Fibroblast of lung (primary cell): ENCODE measurements at regions not wholly inside any gene's neighbourhood (a gene's known extent, or its start where the extent isn't known, plus 50 kb on each side); places are given as distances from the start of the nearest gene placed in this dataset.

Experiments used
- EZH2 ChIP-seq: IDR thresholded peaks from 2 replicates; pipeline ENCODE4 v1.5.1; 2012; ENCODE audit warnings: low read length, control low read depth, mild to moderate bottlenecking; ENCODE audit errors: missing control alignments
- TF ChIP-seq, protein P1 (sequence below), 2 donors: IDR thresholded peaks in 1 of 2; conservative IDR thresholded peaks in 1 of 2; 1 replicate in 1 of 2; 2 replicates in 1 of 2; pipeline ENCODE4 v1.5.1; 2011 to 2012; ENCODE audit warnings: low read length in 2 of 2, control low read depth in 1 of 2, inconsistent platforms in 1 of 2, low read depth in 1 of 2, mild to moderate bottlenecking in 1 of 2

DNA sequence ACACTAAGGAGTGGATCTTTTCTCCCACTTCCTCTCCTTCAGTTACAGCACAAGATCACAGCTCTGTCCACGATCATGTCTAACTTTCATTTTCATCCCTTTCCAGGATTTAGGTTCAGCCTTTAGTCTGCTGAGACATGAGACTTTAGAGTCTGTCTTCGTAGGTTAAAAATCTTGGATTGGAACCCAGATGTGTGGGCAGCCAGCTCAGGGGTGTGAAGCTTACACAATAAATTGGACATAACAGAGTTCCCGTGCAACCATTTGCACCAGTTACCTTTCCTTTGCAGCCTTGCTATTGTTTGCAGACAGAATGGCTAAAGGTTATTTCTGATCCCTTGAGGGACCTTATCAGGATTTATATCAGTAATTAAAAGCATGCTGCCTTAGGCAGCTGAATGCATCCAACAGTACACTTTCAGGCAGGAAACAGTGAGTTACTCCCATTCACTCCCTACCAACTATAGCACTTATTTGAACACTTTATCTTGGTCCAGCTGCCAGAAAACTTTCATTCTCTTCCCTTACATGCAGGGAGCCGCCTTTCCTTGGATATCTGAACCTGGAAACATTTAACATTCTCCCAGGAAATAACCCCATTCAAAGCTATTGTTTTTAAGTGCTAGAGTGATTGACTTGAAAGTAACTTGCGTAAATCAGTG, 87.3 kb downstream of the TMEM100 start:
- TF ChIP-seq, protein P1, sequence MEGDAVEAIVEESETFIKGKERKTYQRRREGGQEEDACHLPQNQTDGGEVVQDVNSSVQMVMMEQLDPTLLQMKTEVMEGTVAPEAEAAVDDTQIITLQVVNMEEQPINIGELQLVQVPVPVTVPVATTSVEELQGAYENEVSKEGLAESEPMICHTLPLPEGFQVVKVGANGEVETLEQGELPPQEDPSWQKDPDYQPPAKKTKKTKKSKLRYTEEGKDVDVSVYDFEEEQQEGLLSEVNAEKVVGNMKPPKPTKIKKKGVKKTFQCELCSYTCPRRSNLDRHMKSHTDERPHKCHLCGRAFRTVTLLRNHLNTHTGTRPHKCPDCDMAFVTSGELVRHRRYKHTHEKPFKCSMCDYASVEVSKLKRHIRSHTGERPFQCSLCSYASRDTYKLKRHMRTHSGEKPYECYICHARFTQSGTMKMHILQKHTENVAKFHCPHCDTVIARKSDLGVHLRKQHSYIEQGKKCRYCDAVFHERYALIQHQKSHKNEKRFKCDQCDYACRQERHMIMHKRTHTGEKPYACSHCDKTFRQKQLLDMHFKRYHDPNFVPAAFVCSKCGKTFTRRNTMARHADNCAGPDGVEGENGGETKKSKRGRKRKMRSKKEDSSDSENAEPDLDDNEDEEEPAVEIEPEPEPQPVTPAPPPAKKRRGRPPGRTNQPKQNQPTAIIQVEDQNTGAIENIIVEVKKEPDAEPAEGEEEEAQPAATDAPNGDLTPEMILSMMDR (conservative IDR thresholded peaks at IDR 0.05 in 1 of 2, IDR thresholded peaks at IDR 0.05 in 1 of 2; ENCODE audit: low read depth in 1 of 2, low read length in 2 of 2) = no peak
- no peak for TF ChIP-seq EZH2
